Effector CD8-positive, alpha-beta T cell (primary cell): ENCODE measurements at regions not wholly inside any gene's neighbourhood (a gene's known extent, or its start where the extent isn't known, plus 50 kb on each side); places are given as distances from the start of the nearest gene placed in this dataset.
"Not testable (repeated sequence)": the region's sequence is repeated elsewhere in the genome, so short reads cannot be mapped to it uniquely, and the experiment has no call there.

Experiments
- DNase-seq: peaks from one replicate; lab custom pipeline; 2025; lab: John Stamatoyannopoulos, UW

DNA sequence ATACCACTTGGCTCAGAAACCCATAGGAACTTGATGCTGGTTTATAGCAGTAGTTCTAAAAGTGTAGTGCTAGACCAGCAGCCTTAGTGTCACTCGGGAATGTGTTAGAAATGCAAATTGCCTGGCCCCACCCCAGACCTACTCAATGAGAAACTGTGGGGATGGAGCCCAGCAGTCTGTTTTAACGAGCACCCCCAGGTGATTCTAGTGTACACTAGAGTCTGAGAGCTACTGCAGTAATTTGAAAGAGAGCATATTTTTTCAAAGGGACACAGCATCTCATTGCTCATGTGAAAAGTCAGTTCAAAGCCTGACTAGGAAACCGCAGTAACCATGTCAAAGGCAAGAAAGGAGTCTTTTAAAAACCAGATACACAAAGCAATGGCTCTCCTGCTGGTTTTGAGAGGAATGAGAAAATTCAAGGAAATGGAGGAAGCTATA is 313.4 kb downstream of the SQOR start:
- no peak for DNase-seq

DNA sequence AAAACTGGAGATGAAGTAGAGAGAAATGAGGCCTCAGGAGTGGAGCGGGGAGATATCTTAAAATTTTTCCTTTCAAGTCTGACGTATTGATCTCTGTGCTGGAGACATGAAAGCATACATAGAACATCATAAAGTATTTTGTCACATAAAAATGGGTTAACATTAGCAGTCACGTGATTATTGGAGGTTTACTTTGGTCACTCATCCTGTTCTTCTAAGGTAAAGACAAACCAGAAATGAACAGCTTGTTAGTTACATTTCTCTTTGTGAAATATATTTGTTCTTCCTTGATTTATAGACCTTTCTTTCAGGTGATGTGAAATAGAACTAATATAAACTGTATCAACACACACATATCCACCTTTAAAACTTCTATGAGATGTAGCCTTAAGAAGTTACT is 324.1 kb downstream of the SQOR start:
- no peak for DNase-seq

DNA sequence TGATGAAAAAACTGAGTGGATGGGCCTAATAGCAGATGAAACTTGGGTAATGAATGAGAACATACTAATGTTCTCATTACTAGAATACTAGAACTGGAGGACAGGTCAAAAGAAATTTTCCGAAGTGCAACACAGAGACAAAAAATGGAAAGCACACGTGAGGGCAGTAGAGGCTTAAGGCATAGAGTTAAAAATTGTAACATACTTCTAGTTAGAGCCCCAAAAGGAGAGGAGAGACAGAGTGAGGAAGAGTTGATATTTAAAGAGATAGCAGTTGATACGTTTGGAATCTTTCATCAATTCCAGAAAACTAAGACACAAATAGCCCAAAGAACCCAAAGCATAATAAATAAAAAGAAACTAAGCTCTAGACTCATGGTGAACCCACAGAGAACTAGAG is 327.9 kb downstream of the SQOR start:
- DNase-seq, result no peak

DNA sequence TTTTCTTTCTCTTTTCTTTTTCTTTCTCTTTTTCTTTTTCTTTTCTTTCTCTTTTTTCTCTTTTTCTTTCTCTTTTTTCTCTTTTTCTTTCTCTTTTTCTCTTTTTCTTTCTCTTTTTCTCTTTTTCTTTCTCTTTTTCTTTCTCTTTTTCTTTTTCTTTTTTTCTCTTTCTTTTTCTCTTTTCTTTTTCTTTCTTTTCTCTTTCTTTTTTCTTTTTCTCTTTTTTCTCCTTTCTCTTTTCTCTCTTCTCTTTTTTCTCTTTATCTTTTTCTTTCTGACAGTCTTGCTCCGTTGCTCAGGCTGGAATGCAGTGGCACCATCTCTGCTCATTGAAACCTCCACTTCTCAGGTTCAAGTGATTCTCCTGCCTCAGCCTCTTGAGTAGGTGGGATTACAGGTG is 335.7 kb downstream of the SQOR start:
- no peak for DNase-seq

DNA sequence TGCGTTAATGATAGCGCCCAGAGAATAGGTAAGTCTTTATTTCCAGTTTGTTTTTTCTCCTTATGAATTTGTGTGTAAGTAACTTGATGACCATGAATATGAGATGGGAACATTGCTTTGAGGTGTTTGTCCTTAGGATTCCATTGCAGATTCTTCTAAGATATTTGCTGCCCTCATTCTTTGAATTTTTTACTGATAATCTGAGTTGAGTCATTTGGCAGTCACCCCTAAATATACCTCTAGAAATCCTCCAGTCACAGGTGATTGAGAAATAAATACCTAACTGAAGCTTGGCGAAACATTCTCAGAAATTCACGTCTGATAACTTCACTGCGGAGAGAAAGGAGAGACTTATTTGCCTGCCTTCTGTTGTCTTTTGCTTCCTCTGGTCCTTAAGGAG is 345.5 kb downstream of the SQOR start:
- DNase-seq, result no peak

DNA sequence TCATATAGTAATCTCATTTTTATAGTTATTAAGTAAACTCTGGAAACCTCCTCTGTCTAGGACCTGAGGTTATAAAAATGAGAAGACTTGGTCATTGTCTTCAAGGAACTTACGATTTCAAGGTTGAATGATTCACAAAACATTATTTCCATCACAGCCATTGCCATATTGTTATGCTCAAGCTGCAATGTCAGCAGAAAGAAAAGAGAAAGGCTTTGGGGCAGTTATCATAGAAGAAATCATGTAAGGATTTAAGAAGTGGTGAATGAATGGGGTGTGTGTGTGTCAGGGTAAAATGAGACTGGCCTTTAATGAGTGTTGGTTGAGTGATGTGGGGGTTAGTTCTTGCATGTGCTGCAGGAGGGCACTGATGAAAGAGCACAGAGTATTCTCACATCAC is 346.8 kb downstream of the SQOR start:
- DNase-seq, result no peak

DNA sequence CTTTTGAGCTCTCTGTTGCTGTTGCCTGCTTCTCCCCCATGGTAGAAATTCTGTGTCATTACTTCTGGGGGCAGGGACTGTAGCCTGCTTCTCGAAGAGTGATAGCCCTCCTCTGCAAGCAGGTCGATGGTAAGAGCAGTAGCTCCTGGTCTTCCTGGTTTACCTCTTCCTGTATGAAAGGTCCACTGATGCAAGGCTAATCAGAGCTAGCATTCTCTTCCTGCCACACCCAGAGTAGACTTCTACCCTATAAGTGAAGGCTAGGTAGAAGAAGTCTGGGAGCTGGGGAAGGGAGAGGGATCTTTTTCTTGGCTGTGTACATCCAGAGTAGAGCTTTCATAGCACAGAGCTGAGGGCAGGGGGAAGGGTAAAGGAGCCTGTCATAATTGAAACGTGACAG is 357.0 kb downstream of the SQOR start:
- no peak for DNase-seq

DNA sequence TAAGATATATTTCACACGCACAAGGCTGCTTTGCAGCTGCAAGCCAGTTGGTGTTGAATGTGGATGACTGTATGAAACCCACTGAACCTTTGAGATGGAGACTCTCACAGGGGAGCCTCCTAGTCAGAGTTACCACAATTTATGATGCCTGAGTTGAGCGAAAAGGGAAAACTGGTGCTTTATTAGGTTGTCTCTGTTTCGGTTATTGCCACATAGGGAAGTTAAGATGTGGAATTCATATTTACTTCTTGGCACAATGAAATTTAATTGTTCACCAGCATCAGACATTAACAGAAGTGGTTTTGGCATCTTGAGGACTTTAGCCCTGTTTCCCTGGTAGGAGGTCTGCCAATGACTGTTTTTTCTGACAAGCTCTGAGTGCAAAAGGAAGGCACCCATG is 358.2 kb downstream of the SQOR start:
- no peak for DNase-seq

DNA sequence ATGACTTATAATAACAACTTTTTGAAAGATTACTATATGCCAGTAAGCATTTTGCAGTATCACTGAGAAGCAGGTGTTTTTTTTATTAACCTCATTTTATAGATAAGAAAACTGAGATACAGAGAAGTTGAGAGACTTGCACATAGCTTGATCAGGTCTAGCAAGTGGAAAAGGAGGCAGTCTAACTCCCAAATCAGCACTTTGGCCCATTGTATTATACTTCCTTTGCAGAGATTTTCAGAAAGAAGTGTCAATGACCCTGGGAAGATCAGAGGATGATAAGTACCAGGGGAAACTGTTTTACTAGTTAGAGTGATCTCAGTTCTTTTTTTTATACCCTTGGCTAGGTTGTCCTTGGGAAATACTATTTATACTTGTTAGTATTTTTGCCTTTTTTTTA is 358.7 kb downstream of the SQOR start:
- no peak for DNase-seq

DNA sequence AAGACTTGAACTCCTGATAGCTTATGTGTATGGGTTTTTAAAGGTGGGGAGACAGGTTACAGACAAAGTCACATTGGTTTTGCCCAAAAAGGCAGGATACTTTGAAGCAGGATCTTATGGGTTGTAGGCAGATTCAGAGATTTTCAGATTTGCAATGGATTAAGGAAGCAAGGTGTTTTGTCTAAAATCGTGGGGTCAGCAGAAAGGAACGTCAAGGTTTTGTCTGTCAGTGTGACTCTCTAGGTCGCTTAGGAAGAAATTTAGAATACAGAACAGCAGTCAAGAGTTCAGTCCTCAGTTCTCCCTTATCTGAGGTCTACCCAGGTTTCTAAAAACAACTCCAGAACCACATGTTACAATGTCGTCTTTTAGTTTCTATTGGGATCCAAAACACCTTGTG is 361.0 kb downstream of the SQOR start:
- DNase-seq, result no peak

DNA sequence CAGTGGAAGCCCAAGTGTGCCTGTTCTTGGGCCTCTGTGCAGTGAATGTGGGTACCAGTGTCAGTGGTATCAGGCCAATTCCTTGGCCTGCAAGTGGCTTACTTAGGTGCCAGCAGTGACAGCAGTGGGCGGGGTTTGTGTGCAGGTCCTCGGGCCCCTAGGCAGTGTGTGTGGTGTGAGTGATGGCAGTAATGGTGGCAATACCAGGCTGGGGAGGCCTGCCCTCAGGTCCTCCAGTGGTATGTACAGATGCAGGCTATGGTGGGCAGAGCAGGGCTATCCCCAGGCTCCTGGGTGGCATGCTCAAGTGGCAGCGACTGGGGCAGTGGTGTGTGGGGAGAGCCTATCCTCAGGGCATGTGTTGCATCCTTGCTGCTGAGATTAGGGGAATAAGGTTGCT is 379.7 kb downstream of the SQOR start:
- DNase-seq, result no peak

DNA sequence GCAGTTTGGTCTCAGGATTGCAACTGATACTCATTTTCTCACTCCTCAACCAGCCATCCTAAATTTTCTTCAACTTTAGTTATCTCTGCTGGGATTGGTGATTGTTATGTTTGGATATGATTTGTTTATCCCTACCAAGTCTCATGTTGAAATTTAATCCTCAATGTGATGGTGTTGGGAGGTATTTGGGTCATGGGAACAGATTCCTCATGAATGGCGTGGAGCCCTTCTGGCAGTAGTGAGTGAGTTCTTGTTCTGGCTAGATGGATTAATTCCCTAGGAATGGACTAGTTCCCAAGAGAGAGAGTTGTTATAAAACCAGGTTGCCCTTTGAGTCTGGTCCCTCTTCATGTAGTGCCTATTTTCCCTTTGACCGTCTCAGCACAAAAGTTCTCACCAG is 399.9 kb downstream of the SQOR start:
- DNase-seq, result no peak

DNA sequence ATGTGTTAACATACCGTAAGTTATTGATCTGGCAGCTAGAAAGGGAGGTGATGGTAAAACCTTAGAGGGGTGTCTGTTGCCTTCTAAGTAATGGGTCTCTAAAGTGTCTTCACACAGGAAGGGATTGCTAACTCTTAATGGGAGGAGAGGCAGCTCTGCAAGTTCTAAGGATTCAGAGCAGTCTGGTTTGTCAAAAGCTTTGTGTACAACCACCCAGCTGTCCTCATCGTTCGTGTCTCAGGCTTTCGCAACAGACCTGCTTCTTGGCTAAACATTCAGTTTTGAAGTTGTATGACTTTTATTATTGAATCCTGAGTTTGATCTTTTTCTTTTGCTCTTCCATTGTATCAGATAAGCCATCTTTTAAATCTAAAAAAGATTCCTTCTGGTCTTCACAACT is 404.9 kb downstream of the SQOR start:
- no peak for DNase-seq

DNA sequence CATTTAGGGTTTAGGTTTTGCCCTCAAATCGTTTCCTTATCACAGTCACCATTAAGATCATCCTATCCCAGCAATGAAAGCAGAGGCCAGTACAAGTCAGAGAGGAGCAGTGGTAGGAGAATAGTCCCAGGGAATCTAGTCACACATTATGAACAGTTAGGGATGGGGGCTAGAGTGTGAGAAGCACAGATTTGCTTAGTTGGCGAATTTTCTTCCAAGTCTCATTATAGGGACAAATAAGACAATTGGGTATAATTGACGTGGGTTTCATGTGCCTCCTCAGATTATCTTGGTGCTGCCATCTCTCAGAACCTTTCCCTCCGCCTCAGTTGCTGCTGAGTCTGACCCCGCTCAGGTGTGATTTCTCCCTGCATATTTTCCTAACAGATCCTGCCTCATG is 407.1 kb downstream of the SQOR start:
- no peak for DNase-seq

DNA sequence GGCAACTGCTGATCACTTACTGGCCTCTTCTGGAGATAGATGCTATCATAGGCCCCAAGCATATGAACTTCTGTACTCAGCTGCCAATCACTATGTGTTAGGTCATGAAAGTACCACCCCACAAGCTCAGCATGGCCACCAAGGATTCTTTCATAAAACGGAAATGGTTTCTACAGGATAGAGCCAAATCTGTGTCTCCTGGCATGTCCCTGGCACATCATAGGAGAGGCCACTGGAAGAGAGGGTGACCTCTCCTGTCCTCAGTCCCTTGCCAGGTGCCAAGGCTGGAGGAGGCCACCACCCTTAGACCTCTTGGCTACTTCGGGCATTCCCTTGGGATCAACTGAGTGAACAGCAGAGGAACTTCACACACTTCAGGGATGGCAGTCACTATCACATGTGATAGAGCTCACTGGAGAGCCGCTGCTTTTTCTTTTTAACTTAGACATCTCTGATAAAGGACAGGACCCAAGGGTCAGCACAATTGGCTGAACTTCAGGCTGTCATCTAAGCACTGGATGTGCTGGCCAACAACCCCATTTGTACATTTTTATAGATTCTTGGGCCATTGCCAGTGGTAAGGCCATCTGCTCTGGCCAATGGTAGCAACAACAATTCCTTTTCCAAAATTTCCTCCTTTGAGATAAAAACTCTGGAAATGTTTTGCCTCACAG is 425.2 kb downstream of the SQOR start:
- DNase-seq, result no peak

DNA sequence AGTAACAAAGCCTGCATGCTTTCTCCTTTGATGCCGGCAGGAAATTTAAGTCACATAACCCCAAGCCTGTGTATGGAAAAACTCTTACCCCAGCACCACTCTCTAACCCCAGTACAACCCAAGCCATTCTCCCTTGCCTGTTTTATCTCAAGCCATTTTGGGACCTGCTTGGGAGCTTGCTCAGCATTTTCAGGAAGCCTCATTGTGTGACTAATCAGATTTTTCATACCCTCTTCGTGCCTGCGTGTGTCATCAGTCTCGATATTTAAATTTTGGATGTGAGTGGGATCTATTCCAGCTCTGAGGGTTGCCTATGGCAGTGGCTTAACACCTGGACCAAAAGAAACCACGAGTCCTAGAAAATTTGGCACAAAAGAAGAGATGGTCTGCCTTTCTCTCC is 426.2 kb downstream of the SQOR start:
- no peak for DNase-seq

DNA sequence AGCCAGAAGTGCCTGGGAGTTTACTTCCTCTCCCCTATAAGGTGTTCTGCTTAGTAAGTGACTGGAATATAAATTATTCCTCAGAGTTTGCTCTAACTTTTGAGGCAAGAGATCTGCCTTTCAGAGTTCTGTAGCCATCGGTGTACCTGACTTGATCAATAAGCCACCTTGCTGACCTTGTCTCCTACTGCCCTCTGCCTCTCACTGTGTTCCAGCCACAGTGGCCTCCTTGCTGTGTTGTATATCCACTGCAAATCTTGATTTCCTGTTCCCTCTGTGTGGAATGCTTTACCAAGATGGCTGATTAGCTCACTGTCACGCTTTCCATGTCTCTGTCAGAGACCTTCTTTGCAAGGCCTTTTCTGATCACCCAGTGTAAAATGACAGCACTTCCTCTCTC is 442.4 kb downstream of the SQOR start:
- DNase-seq, result no peak

DNA sequence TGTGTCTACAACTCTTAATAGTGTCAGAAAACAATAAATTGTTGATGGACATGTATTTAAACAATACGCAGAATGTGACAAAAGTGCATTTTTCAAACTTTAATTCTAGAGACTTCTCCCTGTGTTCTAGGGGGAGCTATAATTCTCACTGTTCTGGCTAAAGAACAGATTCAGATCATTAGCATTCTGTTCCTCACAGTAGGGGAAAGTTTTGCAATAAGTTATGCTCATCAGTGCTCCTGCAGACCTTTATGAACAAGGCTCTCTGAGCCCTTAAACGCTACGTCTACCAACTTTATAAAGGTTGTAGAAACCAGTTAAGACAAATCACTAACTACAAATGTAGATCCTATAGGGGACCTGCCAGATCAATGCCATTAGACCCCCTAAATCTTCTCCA is 444.2 kb downstream of the SQOR start:
- DNase-seq, result no peak

DNA sequence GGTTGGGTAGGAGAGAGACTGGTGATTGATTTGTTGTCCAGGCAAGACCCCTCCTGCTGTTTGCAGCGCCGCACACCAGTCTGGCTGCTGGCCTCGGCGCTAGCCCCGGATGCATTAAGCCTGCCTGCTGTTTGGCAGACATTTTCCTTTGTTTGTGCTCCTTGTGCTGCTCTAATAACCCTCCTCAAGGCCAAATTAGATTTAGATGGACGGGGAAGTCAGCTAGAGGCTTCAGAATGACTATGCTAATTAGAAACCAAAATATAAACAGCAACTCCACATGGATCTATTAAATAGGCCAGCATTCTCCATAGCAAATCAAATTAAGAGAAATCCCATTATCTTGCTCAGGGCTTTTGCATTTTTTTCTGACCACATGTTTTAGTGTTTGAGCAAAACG is 445.2 kb downstream of the SQOR start:
- DNase-seq, result no peak

DNA sequence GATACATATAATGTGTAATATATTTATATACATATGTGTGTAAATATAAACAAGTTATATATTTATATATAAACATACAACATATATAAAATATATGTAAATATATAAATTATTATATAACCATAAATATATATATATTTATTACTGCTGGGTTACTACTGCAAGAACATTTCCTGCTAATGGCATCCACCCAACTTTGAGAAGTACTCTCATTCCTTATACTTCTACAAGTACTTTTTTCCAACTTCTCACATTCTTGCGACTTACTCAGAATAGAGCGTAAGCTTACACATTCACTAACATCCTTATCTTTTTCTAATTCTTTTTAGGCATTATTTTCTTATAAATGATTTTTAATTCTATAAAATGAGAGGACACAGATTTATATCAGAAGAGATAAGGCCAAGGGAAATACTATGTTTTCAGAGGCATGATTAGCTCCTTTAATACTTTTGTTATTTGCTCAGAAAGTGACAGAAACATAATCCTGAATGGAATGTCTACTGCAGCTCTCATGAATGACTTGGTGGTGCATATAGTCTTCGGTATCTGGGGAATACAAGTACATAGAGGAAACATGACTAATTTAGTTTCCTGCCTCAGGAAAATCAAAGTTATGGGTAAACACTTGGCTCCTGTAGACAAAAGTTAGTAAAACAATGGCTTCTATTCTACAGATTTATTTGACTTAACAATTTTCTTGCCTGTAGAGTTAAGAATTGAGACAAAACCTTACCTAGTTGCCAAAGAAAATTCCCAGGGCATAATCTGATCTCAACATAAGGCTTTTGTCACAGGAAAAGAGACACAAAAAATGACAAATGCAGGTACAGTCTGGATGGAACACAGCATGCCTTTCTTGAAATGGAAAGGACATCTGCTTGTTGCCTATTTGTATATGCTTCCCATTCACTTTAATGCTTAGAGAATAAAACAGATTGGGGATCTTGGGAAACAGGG is 453.9 kb downstream of the SQOR start:
- DNase-seq, result no peak

DNA sequence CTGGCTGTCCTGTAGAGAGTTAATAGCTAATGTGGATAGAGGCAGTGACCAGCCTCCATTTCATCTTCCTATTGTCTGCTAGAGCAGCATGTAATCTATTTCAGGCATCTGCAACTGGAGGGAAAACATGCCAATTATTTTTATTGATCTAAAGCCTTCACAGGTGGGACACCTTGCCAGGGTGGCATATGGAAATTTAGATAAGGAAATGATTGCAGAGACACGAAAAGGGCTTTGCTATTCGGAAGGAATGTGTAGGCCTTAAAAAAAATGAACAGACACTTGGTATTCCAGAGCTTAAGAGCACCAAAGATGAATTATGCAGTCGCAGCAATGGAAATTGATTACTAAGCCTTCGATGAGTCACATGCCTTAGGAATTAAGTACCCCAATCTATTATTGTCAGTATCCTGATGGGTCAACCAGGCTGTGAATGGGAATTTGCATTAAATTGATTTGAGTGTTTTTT is 454.7 kb downstream of the SQOR start:
- no peak for DNase-seq

DNA sequence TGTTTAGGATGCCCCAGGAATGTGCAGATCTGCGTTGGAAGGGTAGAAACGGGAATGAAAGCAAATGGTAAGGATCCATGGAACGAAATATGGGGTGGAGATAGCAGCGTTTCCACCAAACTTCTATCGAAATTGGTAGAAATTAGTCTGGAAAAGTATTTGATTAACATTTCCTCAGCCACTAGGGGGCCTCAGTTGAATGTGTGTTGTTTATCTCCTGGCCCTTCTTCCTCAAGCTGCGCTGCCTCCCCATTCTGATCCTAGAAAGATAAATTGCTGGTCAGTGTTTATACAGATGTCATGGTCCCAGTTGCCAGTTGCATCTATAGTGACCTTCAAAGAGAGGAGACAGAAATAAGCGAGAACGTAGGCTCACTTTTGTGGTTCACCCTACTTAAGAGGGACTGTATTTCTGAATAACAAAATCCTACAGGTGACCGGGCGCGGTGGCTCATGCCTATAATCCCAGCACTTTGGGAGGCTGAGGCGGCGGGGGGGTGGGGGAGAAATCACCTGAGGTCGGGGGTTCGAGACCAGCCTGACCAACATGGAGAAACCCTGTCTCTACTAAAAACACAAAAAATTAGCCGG is 457.1 kb downstream of the SQOR start:
- DNase-seq, result no peak

DNA sequence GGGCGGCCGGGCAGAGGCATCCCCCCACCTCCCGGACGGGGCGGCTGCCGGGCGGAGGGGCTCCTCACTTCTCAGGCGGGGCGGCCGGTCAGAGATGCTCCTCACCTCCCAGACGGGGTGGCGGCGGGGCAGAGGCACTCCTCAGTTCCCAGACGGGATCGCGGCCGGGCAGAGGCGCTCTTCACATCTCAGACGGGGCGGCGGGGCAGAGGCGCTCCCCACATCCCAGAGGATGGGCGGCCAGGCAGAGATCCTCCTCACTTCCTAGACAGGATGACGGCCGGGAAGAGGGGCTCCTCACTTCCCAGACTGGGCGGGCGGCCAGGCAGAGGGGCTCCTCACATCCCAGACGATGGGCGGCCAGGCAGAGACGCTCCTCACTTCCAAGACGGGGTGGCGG is 463.2 kb downstream of the SQOR start:
- DNase-seq, result not testable (repeated sequence)
